ENCODE measurements at regions not wholly inside any gene's neighbourhood (a gene's known extent, or its start where the extent isn't known, plus 50 kb on each side); places are given as distances from the start of the nearest gene placed in this dataset.

GRCh38 chr4:101594588-101594987 is 195.9 kb upstream of the BANK1 start:
- Mint-ChIP-seq H3K4me1 (peaks cover 13% of the 10 kb centered on the region), H3K9me3 (peaks cover 2% of the 10 kb centered on the region), H3K36me3 (no peaks in the 10 kb centered on the region), H3K27me3 (no peaks in the 10 kb centered on the region), H3K27ac (no peak overlapping the region), H3K4me3 (no peak overlapping the region)
- DNase-seq (ENCODE audit: low spot score in 2 of 2) (no peak), ATAC-seq (ENCODE audit: low read depth) (no peak)

- ATAC-seq (ENCODE audit: low read depth) (no peak), DNase-seq (ENCODE audit: low spot score in 2 of 2) (no peak)
- no peaks in the 10 kb centered on the region for H3K36me3 Mint-ChIP-seq
- peaks cover 13% of the 10 kb centered on the region for H3K4me1 Mint-ChIP-seq
- H3K27ac Mint-ChIP-seq, result no peak overlapping the region
- H3K27me3 Mint-ChIP-seq, result no peaks in the 10 kb centered on the region
- H3K9me3 Mint-ChIP-seq, result peaks cover 2% of the 10 kb centered on the region
- no peak overlapping the region for H3K4me3 Mint-ChIP-seq
These were observed 196.9 kb upstream of the BANK1 start for GRCh38 chr4:101593666-101594065.

GRCh38 chr4:101584306-101584705 is 206.2 kb upstream of the BANK1 start:
- no peaks in the 10 kb centered on the region for H3K27me3 Mint-ChIP-seq
- no peak overlapping the region for H3K4me3 Mint-ChIP-seq
- no peak for DNase-seq (ENCODE audit: low spot score in 2 of 2)
- no peaks in the 10 kb centered on the region for H3K4me1 Mint-ChIP-seq
- ATAC-seq (ENCODE audit: low read depth), result no peak
- no peak overlapping the region for H3K27ac Mint-ChIP-seq
- H3K36me3 Mint-ChIP-seq, result peaks cover 5% of the 10 kb centered on the region
- peaks cover 13% of the 10 kb centered on the region for H3K9me3 Mint-ChIP-seq

- H3K9me3 Mint-ChIP-seq, result peaks cover 8% of the 10 kb centered on the region
- no peak overlapping the region for H3K27ac Mint-ChIP-seq
- H3K4me3 Mint-ChIP-seq, result no peak overlapping the region
- DNase-seq (ENCODE audit: low spot score in 2 of 2), result no peak
- H3K36me3 Mint-ChIP-seq, result peaks cover 6% of the 10 kb centered on the region
- no peaks in the 10 kb centered on the region for H3K27me3 Mint-ChIP-seq
- H3K4me1 Mint-ChIP-seq, result no peaks in the 10 kb centered on the region
- no peak for ATAC-seq (ENCODE audit: low read depth)
These were observed 215.8 kb upstream of the PPP3CA start for GRCh38 chr4:101563126-101563525.

- peak; percentile 13 to 39 for DNase-seq (ENCODE audit: low spot score in 2 of 2)
- H3K4me3 Mint-ChIP-seq, result no peak overlapping the region
- H3K4me1 Mint-ChIP-seq, result peaks cover 2% of the 10 kb centered on the region
These were observed 209.5 kb upstream of the PPP3CA start for GRCh38 chr4:101556842-101557241.

GRCh38 chr4:101555341-101555880 is 208.1 kb upstream of the PPP3CA start:
- Mint-ChIP-seq H3K27me3 (no peaks in the 10 kb centered on the region), H3K4me3 (no peak overlapping the region), H3K27ac (no peak overlapping the region), H3K4me1 (peaks cover 2% of the 10 kb centered on the region), H3K9me3 (peaks cover 13% of the 10 kb centered on the region), H3K36me3 (peaks cover 7% of the 10 kb centered on the region)
- DNase-seq (ENCODE audit: low spot score in 2 of 2) (no peak), ATAC-seq (ENCODE audit: low read depth) (no peak)

More at GRCh38 chr4:101556842-101557241, 209.5 kb upstream of the PPP3CA start:
- Mint-ChIP-seq H3K36me3 (peaks cover 7% of the 10 kb centered on the region), H3K27me3 (no peaks in the 10 kb centered on the region), H3K9me3 (peaks cover 10% of the 10 kb centered on the region), H3K27ac (peak overlapping the region; percentile 87)
- peak; percentile 97 for ATAC-seq (ENCODE audit: low read depth)

GRCh38 chr4:101540336-101540735 is 193.0 kb upstream of the PPP3CA start:
- no peaks in the 10 kb centered on the region for H3K9me3 Mint-ChIP-seq
- no peaks in the 10 kb centered on the region for H3K27me3 Mint-ChIP-seq
- peaks cover 7% of the 10 kb centered on the region for H3K4me1 Mint-ChIP-seq
- DNase-seq (ENCODE audit: low spot score in 2 of 2), result no peak
- peak overlapping the region; percentile 43 for H3K27ac Mint-ChIP-seq
- no peak for ATAC-seq (ENCODE audit: low read depth)
- H3K36me3 Mint-ChIP-seq, result no peaks in the 10 kb centered on the region
- H3K4me3 Mint-ChIP-seq, result no peak overlapping the region

- Mint-ChIP-seq H3K9me3 (peaks cover 2% of the 10 kb centered on the region), H3K4me3 (no peak overlapping the region), H3K36me3 (no peaks in the 10 kb centered on the region), H3K4me1 (peaks cover 9% of the 10 kb centered on the region), H3K27ac (peak overlapping the region; percentile 51), H3K27me3 (no peaks in the 10 kb centered on the region)
- ATAC-seq (ENCODE audit: low read depth), result no peak
- DNase-seq (ENCODE audit: low spot score in 2 of 2), result no peak
These were observed 181.2 kb upstream of the PPP3CA start for GRCh38 chr4:101528526-101528925.

GRCh38 chr4:101527188-101527587 is 179.9 kb upstream of the PPP3CA start:
- Mint-ChIP-seq H3K9me3 (peaks cover 2% of the 10 kb centered on the region), H3K27ac (peak overlapping the region; percentile 73), H3K4me3 (no peak overlapping the region), H3K36me3 (no peaks in the 10 kb centered on the region), H3K27me3 (no peaks in the 10 kb centered on the region), H3K4me1 (peaks cover 9% of the 10 kb centered on the region)
- ATAC-seq (ENCODE audit: low read depth) (peak; percentile 99), DNase-seq (ENCODE audit: low spot score in 2 of 2) (peak in 1 of 2 donors; percentile 57)

- Mint-ChIP-seq H3K27ac (no peak overlapping the region), H3K9me3 (no peaks in the 10 kb centered on the region), H3K4me3 (no peak overlapping the region), H3K27me3 (peaks cover 1% of the 10 kb centered on the region), H3K4me1 (peaks cover 2% of the 10 kb centered on the region), H3K36me3 (no peaks in the 10 kb centered on the region)
- no peak for DNase-seq (ENCODE audit: low spot score in 2 of 2)
- no peak for ATAC-seq (ENCODE audit: low read depth)
These were observed 168.2 kb upstream of the PPP3CA start for GRCh38 chr4:101515566-101515965.

GRCh38 chr4:101515099-101515498 is 167.8 kb upstream of the PPP3CA start:
- Mint-ChIP-seq H3K4me3 (no peak overlapping the region), H3K27me3 (peaks cover 1% of the 10 kb centered on the region), H3K4me1 (peaks cover 2% of the 10 kb centered on the region), H3K9me3 (no peaks in the 10 kb centered on the region), H3K36me3 (no peaks in the 10 kb centered on the region), H3K27ac (no peak overlapping the region)
- no peak for ATAC-seq (ENCODE audit: low read depth)
- DNase-seq (ENCODE audit: low spot score in 2 of 2), result no peak

- DNase-seq (ENCODE audit: low spot score in 2 of 2) (no peak), ATAC-seq (ENCODE audit: low read depth) (no peak)
- Mint-ChIP-seq H3K27ac (no peak overlapping the region), H3K36me3 (peaks cover 1% of the 10 kb centered on the region), H3K9me3 (no peaks in the 10 kb centered on the region), H3K27me3 (peaks cover 1% of the 10 kb centered on the region), H3K4me3 (no peak overlapping the region), H3K4me1 (peaks cover 2% of the 10 kb centered on the region)
These were observed 165.1 kb upstream of the PPP3CA start for GRCh38 chr4:101512416-101512815.

GRCh38 chr4:101501421-101501820 is 154.1 kb upstream of the PPP3CA start:
- Mint-ChIP-seq H3K9me3 (peaks cover 3% of the 10 kb centered on the region), H3K36me3 (peaks cover 2% of the 10 kb centered on the region), H3K4me1 (peaks cover 2% of the 10 kb centered on the region), H3K27me3 (no peaks in the 10 kb centered on the region), H3K27ac (no peak overlapping the region), H3K4me3 (no peak overlapping the region)
- no peak for DNase-seq (ENCODE audit: low spot score in 2 of 2)
- no peak for ATAC-seq (ENCODE audit: low read depth)

GRCh38 chr4:101500742-101501141 is 153.4 kb upstream of the PPP3CA start:
- Mint-ChIP-seq H3K9me3 (peaks cover 3% of the 10 kb centered on the region), H3K27ac (no peak overlapping the region), H3K4me3 (no peak overlapping the region), H3K36me3 (peaks cover 2% of the 10 kb centered on the region), H3K27me3 (no peaks in the 10 kb centered on the region), H3K4me1 (peaks cover 2% of the 10 kb centered on the region)
- DNase-seq (ENCODE audit: low spot score in 2 of 2), result no peak
- ATAC-seq (ENCODE audit: low read depth), result no peak

- Mint-ChIP-seq H3K27me3 (no peaks in the 10 kb centered on the region), H3K27ac (no peak overlapping the region), H3K4me1 (no peaks in the 10 kb centered on the region), H3K4me3 (no peak overlapping the region), H3K9me3 (peaks cover 1% of the 10 kb centered on the region), H3K36me3 (peaks cover 4% of the 10 kb centered on the region)
- DNase-seq (ENCODE audit: low spot score in 2 of 2) (no peak), ATAC-seq (ENCODE audit: low read depth) (no peak)
These were observed 127.9 kb upstream of the PPP3CA start for GRCh38 chr4:101475246-101475645.

Measured in memory B cell (primary cell).